ENCODE measurements at regions not wholly inside any gene's neighbourhood (a gene's known extent, or its start where the extent isn't known, plus 50 kb on each side); places are given as distances from the start of the nearest gene placed in this dataset.

DNA sequence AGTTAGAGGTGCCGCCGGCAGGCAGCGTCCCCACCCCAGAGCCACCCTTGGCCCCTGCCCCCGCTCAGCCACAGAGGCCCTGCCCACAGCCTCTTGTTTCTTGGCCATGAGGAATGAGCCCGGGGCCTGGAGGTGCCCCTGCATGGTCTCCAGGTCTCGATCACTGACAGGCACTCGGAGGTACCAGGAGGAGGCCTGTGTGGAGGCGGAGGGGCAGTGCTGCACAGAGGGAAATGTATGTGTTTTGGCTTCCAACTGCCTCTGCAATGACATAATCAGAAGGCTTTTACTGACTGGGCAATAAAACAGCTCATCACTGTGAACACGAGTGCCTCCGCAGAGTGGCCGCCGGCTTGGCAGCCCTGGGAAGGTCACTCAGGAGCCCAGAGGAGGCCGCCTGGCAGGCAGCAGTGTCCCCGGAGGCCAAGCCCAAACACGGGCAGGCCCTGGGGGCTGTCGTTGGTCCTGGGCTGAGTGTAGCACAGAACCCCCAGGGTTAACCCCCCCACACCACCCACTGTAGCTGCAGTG, 61.1 kb upstream of the GATA5 start:
- Histone ChIP-seq H3K4me2 (ENCODE audit: low read length) (no peak overlapping the region), H3K4me3 (ENCODE audit: low read length) (no peak overlapping the region), H3K9ac (ENCODE audit: low read depth, low read length) (no peak overlapping the region), H3K4me1 (ENCODE audit: control insufficient read depth, insufficient read depth, low read length) (no peaks in the 10 kb centered on the region), H3K36me3 (ENCODE audit: insufficient read depth, low read length) (no peaks in the 10 kb centered on the region), H3K27me3 (ENCODE audit: control insufficient read depth, insufficient read depth, low read length) (peaks cover 68% of the 10 kb centered on the region), H3K9me3 (replicated peaks; ENCODE audit: low read length) (no peaks in the 10 kb centered on the region)

DNA sequence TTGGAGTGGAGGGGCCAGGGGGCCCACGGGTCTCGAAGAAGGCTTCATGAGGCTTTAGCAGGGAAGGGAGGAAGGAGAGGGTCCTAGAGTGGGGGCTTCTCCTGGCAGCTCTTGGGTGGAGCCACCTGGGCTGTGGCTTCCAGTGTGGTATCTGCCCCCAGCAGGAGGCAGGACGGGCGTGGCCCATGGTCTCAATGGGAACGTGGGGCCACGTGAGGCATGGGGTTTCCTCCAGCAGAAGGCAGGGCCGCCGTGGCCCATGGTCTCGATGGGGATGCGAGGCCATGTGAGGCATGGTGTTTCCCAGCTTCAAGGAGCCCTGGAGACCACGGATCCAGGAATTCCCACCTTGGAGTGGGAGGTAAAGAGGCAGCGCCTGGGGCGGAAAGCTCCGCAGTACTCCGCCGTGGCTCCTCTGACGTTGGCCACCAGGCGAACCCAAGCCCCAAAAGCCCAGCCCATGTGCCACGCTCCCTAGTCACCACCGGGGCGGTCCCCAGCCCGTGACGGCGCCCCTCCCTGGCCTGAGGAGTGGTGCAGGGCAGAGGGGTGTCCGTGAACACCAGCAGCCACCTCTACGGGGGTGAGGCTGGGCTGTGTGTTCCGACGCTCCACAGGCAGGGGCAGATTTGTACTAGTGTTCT, 62.0 kb upstream of the GATA5 start:
- Histone ChIP-seq H3K27me3 (ENCODE audit: control insufficient read depth, insufficient read depth, low read length) (peaks cover 75% of the 10 kb centered on the region), H3K9ac (ENCODE audit: low read depth, low read length) (no peak overlapping the region), H3K9me3 (replicated peaks; ENCODE audit: low read length) (no peaks in the 10 kb centered on the region)

DNA sequence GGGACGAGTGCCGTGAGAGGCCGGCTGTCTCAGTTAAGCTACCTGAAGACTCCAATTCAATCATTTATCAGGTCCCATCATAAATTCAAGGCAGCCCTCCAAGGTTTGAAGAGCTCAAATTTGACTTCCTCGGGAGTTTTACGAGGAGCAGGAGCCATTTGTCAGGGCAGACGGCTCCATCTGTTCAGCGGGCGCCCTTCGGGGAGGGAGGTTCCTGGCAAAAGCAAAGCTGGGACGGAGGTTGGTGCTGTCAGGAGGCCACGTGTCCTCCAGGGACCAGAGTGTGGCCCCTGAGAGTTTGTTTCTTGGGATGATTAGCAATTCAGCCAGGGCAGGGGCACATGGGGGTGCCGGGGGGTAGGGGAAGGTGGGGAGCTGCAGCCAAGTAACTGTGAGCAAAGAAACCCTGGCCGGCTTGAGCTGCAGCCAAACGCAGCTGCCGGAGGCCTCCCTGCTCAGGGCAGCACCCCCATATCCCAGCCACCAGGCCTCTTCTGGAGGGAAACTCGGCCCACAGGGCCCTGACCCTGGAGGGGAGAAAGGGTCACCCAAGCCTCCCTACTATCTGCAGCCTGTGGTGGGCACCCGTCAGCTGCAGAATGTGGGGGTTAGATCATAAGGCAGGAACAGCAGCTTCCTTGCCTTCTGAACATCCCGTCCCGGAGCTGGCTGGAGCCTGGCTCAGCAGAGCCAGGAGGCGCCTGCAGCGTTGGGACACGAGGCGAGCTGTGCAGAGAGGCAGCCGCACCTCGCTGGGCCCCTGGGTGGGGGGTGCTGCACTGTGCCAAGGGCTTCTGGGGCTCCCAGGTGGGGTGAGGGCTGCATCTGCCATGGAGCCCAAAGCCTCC, 63.6 kb upstream of the GATA5 start:
- no peaks in the 10 kb centered on the region for H3K4me1 ChIP-seq (ENCODE audit: control insufficient read depth, insufficient read depth, low read length)
- H3K9me3 ChIP-seq (replicated peaks; ENCODE audit: low read length) = no peaks in the 10 kb centered on the region
- H3K27me3 ChIP-seq (ENCODE audit: control insufficient read depth, insufficient read depth, low read length) = peaks cover 65% of the 10 kb centered on the region
- no peak overlapping the region for H3K9ac ChIP-seq (ENCODE audit: low read depth, low read length)
- H3K4me3 ChIP-seq (ENCODE audit: low read length) = no peak overlapping the region
- H3K36me3 ChIP-seq (ENCODE audit: insufficient read depth, low read length) = no peaks in the 10 kb centered on the region
- H3K4me2 ChIP-seq (ENCODE audit: low read length) = peak overlapping the region; percentile 20

More for the DNA sequence above, 62.0 kb upstream of the GATA5 start:
- H3K4me3 ChIP-seq (ENCODE audit: low read length) = no peak overlapping the region
- no peaks in the 10 kb centered on the region for H3K36me3 ChIP-seq (ENCODE audit: insufficient read depth, low read length)
- H3K4me2 ChIP-seq (ENCODE audit: low read length) = no peak overlapping the region
- H3K4me1 ChIP-seq (ENCODE audit: control insufficient read depth, insufficient read depth, low read length) = no peaks in the 10 kb centered on the region

DNA sequence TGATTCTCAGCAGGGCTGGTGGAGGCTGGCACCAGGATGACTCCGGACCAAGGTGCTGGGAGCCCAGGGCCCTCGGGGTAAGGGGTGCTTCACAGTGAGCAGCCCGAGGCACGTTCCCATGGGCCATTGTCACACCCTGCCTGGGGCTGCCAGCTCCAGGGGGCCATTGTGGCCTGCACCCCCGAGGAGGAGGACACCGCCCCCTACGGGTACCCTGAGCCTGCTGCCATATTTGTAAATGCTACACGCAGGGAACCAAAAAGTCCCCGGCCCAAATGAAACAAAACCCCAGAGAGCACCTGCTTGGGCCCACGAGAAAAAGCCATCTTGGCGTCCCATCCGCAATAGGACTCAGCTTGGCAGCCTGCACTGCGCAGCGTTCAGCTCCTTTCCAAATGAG, 64.7 kb upstream of the GATA5 start:
- no peaks in the 10 kb centered on the region for H3K9me3 ChIP-seq (replicated peaks; ENCODE audit: low read length)
- peaks cover 59% of the 10 kb centered on the region for H3K27me3 ChIP-seq (ENCODE audit: control insufficient read depth, insufficient read depth, low read length)
- H3K36me3 ChIP-seq (ENCODE audit: insufficient read depth, low read length) = no peaks in the 10 kb centered on the region

DNA sequence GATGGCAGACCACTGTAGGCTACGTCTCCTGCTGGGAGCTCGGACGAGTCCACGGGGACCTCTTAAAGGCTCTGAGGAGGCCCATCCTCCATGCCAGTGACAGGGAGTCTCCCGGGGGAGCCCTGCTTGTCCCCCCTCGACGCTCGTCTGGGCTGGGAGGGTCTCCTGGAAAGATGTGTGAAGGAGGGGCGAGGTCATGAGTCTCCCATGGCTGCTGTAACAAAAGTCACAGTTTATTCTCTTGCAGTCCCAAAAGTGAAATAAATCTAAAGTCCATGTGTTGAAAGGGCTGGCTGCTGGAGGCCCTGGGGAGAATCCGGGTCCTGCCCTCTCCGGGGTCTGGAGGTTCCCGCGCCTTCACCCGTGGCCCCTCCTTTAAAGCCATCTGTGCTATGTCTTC, 67.1 kb upstream of the GATA5 start:
- H3K36me3 ChIP-seq (ENCODE audit: insufficient read depth, low read length) = no peaks in the 10 kb centered on the region
- H3K4me3 ChIP-seq (ENCODE audit: low read length) = no peak overlapping the region
- no peak overlapping the region for H3K9ac ChIP-seq (ENCODE audit: low read depth, low read length)
- no peaks in the 10 kb centered on the region for H3K9me3 ChIP-seq (replicated peaks; ENCODE audit: low read length)
- no peaks in the 10 kb centered on the region for H3K4me1 ChIP-seq (ENCODE audit: control insufficient read depth, insufficient read depth, low read length)
- H3K27me3 ChIP-seq (ENCODE audit: control insufficient read depth, insufficient read depth, low read length) = peaks cover 43% of the 10 kb centered on the region
- H3K4me2 ChIP-seq (ENCODE audit: low read length) = no peak overlapping the region

More for the DNA sequence above, 64.7 kb upstream of the GATA5 start:
- H3K4me1 ChIP-seq (ENCODE audit: control insufficient read depth, insufficient read depth, low read length) = no peaks in the 10 kb centered on the region
- H3K4me2 ChIP-seq (ENCODE audit: low read length) = no peak overlapping the region
- H3K4me3 ChIP-seq (ENCODE audit: low read length) = no peak overlapping the region
- no peak overlapping the region for H3K9ac ChIP-seq (ENCODE audit: low read depth, low read length)

DNA sequence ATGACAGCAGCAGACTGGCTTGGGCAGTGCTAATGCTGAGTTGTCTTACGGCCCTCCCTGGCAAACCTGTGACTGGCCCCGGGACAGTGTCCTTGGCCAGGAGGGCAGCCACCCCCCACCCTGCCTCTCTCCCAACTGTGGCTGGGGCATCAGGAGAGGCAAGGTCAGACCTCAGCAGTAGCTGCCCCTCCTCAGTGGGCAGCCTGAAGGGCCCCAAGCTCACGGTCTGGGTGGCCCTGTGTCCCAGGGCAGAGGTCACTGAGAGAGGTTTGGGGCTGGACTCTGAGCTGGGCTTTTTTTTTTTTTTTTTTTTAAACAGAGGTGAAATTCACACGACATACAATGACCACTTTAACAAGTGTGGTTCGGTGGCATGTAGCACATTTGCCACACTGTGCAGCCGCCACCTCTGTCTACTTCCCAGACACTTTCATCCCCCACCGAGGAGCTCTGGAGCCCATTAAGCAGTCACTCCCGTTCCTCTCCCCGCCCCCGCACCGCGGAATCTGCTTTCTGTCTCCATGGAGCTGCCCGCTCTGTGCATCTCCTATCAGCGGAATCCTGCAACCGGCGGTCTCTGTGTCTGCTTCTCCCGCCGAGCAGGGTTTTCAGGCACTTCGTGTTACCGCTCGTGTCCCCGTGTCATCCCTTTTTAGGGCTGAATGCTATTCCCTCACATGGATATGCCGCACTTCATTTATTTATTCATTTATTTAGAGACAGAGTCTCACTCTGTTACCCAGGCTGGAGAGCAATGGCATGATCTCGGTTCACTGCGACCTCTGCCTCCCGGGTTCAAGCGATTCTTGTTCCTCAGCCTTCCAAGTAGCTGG, 67.9 kb upstream of the GATA5 start:
- Histone ChIP-seq H3K4me1 (ENCODE audit: control insufficient read depth, insufficient read depth, low read length) (no peaks in the 10 kb centered on the region), H3K9ac (ENCODE audit: low read depth, low read length) (no peak overlapping the region), H3K36me3 (ENCODE audit: insufficient read depth, low read length) (no peaks in the 10 kb centered on the region), H3K9me3 (replicated peaks; ENCODE audit: low read length) (no peaks in the 10 kb centered on the region), H3K4me3 (ENCODE audit: low read length) (no peak overlapping the region), H3K4me2 (ENCODE audit: low read length) (no peak overlapping the region), H3K27me3 (ENCODE audit: control insufficient read depth, insufficient read depth, low read length) (peaks cover 36% of the 10 kb centered on the region)

DNA sequence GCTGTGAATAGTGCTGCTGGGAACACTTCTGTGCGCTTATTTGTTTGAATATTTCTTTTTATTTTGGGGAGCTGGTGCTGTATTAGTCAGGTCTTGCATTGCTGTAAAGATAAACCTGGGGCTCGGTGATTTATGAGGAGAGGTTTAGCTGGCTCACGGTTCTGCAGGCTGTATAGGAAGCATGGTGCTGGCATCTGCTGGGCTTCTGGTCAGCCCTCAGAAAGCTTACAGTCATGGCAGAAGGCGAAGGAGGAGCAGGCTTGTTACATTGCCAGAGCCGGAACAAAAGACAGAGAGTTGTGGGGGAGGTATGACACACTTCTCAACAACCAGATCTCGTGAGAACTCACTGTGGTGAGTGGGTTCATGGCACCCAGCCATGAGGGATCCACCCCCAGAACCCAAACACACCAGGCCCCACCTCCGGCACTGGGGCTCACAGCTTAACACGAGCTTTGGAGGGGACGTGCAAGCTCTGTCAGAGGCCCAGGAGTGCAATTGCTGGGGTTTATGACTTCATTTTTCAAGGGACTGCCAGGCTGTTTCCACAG, 68.8 kb upstream of the GATA5 start:
- no peak overlapping the region for H3K4me3 ChIP-seq (ENCODE audit: low read length)
- no peaks in the 10 kb centered on the region for H3K9me3 ChIP-seq (replicated peaks; ENCODE audit: low read length)
- peaks cover 39% of the 10 kb centered on the region for H3K27me3 ChIP-seq (ENCODE audit: control insufficient read depth, insufficient read depth, low read length)
- peaks cover under 1% of the 10 kb centered on the region for H3K4me1 ChIP-seq (ENCODE audit: control insufficient read depth, insufficient read depth, low read length)
- no peaks in the 10 kb centered on the region for H3K36me3 ChIP-seq (ENCODE audit: insufficient read depth, low read length)
- H3K4me2 ChIP-seq (ENCODE audit: low read length) = no peak overlapping the region
- H3K9ac ChIP-seq (ENCODE audit: low read depth, low read length) = no peak overlapping the region

DNA sequence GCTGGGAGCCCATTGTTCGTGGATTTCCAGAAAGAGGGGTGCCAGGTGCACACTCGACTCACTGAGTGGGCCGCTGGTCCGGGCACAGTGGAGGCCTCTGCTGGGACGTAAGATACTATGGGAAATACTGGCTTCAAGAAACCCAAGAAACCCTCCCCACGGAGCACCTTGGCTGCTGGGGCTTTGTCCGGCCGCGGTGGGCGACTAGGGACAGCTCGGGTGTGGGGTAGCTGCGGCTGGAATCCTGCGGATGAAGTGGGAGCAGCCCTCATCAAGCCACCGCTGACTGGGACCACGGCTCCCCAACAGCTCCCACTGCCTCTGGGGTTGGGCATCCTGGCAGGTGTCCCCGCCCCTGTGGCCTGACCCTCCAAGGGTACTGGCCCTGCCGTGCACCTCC, 69.5 kb upstream of the GATA5 start:
- no peak overlapping the region for H3K9ac ChIP-seq (ENCODE audit: low read depth, low read length)
- no peaks in the 10 kb centered on the region for H3K9me3 ChIP-seq (replicated peaks; ENCODE audit: low read length)
- no peaks in the 10 kb centered on the region for H3K36me3 ChIP-seq (ENCODE audit: insufficient read depth, low read length)
- H3K4me1 ChIP-seq (ENCODE audit: control insufficient read depth, insufficient read depth, low read length) = peaks cover 3% of the 10 kb centered on the region
- peaks cover 38% of the 10 kb centered on the region for H3K27me3 ChIP-seq (ENCODE audit: control insufficient read depth, insufficient read depth, low read length)
- H3K4me2 ChIP-seq (ENCODE audit: low read length) = no peak overlapping the region
- H3K4me3 ChIP-seq (ENCODE audit: low read length) = no peak overlapping the region

DNA sequence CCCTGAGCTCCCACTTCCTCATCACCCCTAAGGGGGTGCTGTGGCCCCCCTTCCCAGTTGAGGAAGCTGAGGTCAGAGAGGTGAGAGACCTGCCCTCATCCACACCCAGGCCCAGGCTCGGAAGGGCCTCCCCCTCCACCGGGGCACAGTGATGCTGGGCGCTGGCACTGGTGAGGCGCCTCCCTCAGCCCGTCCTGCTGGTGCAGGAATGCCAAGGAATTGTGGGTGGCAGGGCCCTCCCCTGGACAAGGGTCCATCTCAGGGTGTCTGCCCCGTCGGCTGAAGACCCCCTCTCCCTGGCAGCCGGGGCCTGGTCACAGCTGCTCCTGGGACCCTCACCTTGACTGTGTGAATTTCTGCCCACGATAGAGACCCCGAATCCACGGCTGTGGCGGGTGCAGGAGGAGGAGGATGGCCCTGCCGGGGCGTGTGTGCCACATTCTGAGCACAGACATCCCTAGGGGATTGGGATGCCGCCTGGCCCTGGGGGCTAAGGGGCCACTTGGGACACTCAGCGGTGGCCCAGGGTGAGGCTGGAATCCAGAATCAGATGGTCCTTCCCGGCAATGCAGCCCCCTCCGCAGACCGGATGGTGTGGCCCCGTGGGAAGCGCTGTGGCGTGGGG, 70.2 kb upstream of the GATA5 start:
- Histone ChIP-seq H3K9ac (ENCODE audit: low read depth, low read length) (no peak overlapping the region), H3K4me1 (ENCODE audit: control insufficient read depth, insufficient read depth, low read length) (peaks cover 3% of the 10 kb centered on the region), H3K4me3 (ENCODE audit: low read length) (no peak overlapping the region), H3K36me3 (ENCODE audit: insufficient read depth, low read length) (no peaks in the 10 kb centered on the region), H3K27me3 (ENCODE audit: control insufficient read depth, insufficient read depth, low read length) (peaks cover 37% of the 10 kb centered on the region), H3K9me3 (replicated peaks; ENCODE audit: low read length) (no peaks in the 10 kb centered on the region), H3K4me2 (ENCODE audit: low read length) (no peak overlapping the region)

DNA sequence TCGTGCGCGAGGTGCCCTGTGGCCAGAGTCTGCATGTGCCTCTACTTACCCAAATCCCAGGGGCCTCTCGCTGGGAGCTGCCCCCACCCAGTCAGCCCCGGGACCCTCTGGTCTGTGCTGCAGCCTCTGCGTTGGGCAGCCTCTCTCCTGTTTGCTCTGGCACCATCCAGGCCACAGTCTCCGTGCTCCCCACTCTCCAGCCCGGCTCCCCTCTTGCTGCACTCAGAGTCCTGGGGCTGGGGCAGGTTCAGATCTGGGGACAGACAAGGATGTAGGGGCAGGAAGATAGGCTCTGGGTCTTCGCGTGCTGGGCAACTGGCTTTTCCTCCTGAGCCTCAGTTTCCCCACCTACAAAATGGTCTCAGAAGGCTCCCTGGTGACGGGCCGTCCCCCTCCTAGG, 70.8 kb upstream of the GATA5 start:
- H3K27me3 ChIP-seq (ENCODE audit: control insufficient read depth, insufficient read depth, low read length) = peaks cover 34% of the 10 kb centered on the region

DNA sequence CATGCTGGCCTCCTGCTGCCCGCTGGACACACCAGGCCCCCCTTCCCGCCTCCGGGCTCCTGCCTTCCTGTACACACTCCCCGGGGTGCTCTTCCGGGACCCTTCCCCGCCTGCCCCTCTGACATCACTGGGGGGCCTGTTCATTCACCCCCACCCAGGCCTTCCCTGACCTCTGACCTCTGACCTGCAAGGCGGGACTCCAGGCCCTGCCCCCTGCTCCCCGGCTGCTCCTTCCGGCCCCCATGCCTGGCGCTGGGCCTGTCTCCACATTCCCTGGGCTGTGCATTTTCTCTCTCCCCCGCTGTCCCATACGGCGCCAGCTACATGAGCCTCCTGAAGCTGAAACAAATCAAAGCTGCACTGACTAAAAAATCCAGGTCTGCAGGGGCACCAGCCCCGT, 71.6 kb upstream of the GATA5 start:
- Histone ChIP-seq H3K36me3 (ENCODE audit: insufficient read depth, low read length) (no peaks in the 10 kb centered on the region), H3K4me2 (ENCODE audit: low read length) (no peak overlapping the region), H3K9ac (ENCODE audit: low read depth, low read length) (no peak overlapping the region), H3K9me3 (replicated peaks; ENCODE audit: low read length) (no peaks in the 10 kb centered on the region), H3K27me3 (ENCODE audit: control insufficient read depth, insufficient read depth, low read length) (peaks cover 36% of the 10 kb centered on the region), H3K4me3 (ENCODE audit: low read length) (no peak overlapping the region), H3K4me1 (ENCODE audit: control insufficient read depth, insufficient read depth, low read length) (peaks cover 3% of the 10 kb centered on the region)

More for the DNA sequence above, 70.8 kb upstream of the GATA5 start:
- H3K4me1 ChIP-seq (ENCODE audit: control insufficient read depth, insufficient read depth, low read length) = peaks cover 3% of the 10 kb centered on the region
- no peak overlapping the region for H3K4me2 ChIP-seq (ENCODE audit: low read length)
- no peak overlapping the region for H3K9ac ChIP-seq (ENCODE audit: low read depth, low read length)
- no peaks in the 10 kb centered on the region for H3K9me3 ChIP-seq (replicated peaks; ENCODE audit: low read length)
- no peak overlapping the region for H3K4me3 ChIP-seq (ENCODE audit: low read length)
- H3K36me3 ChIP-seq (ENCODE audit: insufficient read depth, low read length) = no peaks in the 10 kb centered on the region
